NCI-H2227 (cell line): ENCODE measurements at regions not wholly inside any gene's neighbourhood (a gene's known extent, or its start where the extent isn't known, plus 50 kb on each side); places are given as distances from the start of the nearest gene placed in this dataset.
A peak's percentile ranks its signal among the peaks of the same experiment; 100 is the strongest.

Experiments used
- DNase-seq: peaks from one replicate; lab custom pipeline; 2025; ENCODE audit not compliant: unreplicated experiment; lab: John Stamatoyannopoulos, UW

DNA sequence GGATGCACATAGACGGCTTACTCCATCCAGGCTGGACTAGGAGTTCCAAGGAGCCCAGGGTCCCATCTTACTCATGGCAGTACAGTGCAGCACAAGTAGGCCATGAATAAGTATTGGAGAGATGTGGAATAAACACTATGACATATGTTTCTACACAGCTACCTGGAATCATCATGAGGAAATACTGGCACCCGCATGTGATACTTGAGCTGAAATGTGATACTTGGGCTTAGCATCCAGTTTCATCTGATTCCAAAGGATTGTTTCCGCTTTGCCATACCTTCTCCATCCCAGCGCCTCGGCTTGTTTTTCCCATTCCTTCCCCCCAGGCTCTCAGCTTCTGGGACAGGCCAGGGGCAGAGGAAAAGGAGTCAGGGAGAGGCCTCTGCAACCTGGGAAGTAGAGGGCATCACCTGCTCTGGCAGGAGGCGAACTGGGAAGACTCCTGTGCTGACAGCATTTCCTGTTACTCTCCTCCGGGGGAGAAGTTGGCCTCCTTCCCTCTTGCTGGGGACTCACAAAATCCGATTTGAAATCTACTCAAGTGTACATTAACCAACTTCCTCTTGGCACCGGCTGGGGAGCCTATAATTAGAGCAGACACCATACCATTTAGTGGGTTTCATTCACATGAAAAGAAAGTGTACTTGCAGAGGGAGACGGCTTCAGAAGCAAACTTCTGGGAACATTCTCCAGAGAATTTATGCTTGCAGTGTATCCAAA is 187.8 kb downstream of the MIAT start:
- peak; percentile 29 for DNase-seq

DNA sequence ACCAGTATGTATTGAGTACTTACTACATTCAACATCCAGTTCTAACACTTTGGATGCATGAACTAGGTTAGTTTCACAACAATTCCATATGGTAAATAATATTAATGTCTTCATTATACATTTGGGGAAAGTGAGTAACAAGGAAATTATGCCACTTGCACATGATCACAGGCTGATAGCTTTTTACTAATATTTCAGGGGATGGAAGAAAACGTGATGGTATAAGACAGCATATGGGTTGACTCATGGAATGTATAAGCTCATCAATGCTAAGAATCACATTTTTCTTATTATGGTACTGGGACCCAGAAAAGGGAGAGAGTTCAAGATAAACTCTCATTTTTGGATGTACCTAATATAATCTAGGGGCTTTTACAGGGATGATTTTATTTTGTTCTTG is 188.7 kb downstream of the MIAT start:
- no peak for DNase-seq

GRCh38 chr22:26846645-26847044 is 189.3 kb downstream of the MIAT start:
- DNase-seq: no peak

- no peak for DNase-seq
Observed at GRCh38 chr22:26847046-26847445, 189.7 kb downstream of the MIAT start.

GRCh38 chr22:26847816-26848215 is 190.4 kb downstream of the MIAT start:
- no peak for DNase-seq

DNA sequence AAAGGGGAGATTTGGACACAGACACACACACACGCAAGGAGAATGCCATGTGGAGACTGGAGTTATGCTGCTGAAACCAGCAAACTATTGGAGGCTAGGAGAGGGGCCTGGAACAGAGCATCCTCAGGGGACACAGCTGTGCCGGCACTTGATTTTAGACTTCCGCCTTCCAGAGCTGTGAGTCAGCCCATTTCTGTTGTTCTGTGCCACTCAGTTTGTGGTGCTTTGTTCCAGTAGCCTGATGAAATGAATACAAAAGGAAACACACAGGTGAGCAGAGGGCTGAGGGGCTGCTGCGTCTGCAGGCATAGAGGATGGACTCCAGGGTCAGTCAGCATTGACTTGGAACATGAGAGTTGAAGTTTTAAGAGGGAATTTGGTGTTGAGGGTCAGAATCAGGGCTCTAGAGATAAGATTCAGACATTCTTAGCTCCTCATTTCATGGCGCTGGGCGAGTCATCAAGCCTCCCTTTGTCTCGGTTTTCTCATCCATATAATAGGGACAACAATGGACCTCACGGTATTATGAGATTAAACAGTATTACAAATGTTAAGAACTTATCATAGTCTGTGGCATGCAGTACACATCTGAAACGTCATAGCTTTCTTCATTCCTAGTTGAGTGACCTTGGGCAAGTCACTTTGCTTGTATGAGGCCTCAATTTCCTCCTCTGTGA is 191.0 kb downstream of the MIAT start:
- DNase-seq: no peak

GRCh38 chr22:26849575-26849974 is 192.2 kb downstream of the MIAT start:
- DNase-seq: no peak

DNA sequence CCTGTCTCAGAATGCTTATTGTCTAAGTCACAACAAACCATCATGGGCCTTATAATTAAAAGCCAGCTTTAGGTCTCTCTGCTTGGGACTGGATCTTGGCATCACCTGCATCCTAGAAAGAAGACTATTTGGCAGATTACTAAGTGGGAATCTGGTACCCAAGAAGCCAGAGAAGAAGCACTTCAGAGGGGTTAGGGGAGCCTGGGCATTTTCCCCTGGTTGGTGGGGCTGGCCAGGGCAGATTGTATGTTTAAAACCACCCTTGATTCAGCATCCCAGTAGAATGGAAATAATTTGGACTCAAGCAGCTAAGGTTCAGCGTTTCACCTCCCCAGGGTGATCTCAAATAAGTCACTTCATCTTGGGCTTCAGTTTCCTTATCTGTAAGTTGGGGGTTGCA is 193.7 kb downstream of the MIAT start:
- DNase-seq: no peak

- DNase-seq: no peak
Observed at GRCh38 chr22:26852176-26852575, 194.8 kb downstream of the MIAT start.

DNA sequence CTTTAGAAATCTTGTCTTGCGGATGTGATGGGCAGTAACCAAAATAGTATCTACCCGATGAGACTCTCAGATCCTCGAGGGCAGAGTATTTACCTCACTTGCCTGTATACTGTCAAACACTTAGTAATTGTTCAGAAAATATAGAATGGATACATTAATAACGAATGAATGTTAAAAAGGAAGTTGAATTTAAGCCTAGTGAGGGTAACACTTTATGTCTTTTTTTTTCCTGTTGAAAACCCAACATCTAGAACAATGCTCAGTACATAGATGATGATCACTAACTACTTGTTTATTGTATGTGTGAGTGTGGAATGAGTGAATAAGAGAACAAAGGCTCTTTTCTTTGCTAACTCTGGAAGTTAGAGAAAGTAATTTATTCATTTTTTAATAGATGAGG is 195.7 kb downstream of the MIAT start:
- no peak for DNase-seq

- no peak for DNase-seq
Observed at GRCh38 chr22:26853495-26853894, 196.1 kb downstream of the MIAT start.

DNA sequence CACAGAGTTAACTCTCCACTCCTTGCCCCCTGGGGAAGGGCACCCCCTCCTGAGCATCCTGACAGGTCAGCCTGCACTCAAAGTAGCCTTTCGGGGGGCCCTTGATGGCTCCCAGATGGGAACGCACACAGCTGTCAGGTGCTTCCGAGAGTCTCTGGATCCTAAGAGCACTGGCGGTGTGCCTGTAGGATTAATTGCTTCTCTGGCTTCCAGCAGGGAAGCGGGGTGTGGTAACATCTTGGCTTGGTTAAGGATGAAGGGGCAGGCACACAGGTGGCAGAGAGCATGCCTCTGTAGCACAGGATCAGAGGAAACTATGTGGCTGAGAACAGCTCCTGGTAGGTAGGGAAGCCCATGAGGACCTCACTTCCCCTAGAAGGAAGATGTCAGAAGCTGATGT is 199.8 kb downstream of the MIAT start:
- DNase-seq: no peak

DNA sequence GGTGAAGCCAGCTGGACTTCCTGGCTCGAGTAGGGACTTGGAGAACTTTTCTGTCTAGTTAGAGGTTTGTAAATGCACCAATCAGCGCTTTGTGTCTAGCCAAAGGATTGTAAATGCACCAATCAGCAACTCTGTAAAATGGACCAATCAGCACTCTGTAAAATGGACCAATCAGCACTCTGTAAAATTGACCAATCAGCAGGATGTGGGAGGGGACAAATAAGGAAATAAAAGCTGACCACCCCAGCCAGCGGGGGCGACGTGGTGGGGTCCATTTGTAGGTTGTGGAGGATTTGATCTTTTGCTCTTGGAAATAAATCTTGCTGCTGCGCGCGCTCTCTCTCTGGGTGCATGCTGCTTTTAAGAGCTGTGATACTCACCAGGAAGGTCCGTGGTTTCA is 202.9 kb downstream of the MIAT start:
- DNase-seq: no peak

- DNase-seq: no peak
Observed at GRCh38 chr22:26865021-26865420, 207.6 kb downstream of the MIAT start.

- DNase-seq: no peak
Observed at GRCh38 chr22:26883393-26883792, 226.0 kb downstream of the MIAT start.

DNA sequence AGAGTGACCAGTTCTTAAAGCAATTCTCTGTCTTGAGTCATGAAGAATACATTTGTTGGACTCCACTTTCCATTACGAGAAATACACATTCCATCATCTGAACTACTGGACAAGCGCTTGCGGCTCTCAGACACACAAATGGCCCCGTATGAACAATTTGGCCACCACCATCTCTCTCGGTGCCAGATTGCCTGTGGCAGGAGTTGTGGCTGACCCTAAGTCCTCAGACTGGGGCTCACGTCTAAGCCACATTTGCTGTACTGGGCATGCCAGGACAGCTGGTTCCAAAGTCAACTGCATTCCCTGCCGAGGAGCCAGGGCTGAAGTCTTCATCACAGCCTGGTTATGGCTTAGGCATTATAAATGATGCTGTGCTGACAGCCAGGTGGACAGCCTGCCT is 227.5 kb downstream of the MIAT start:
- DNase-seq: no peak

DNA sequence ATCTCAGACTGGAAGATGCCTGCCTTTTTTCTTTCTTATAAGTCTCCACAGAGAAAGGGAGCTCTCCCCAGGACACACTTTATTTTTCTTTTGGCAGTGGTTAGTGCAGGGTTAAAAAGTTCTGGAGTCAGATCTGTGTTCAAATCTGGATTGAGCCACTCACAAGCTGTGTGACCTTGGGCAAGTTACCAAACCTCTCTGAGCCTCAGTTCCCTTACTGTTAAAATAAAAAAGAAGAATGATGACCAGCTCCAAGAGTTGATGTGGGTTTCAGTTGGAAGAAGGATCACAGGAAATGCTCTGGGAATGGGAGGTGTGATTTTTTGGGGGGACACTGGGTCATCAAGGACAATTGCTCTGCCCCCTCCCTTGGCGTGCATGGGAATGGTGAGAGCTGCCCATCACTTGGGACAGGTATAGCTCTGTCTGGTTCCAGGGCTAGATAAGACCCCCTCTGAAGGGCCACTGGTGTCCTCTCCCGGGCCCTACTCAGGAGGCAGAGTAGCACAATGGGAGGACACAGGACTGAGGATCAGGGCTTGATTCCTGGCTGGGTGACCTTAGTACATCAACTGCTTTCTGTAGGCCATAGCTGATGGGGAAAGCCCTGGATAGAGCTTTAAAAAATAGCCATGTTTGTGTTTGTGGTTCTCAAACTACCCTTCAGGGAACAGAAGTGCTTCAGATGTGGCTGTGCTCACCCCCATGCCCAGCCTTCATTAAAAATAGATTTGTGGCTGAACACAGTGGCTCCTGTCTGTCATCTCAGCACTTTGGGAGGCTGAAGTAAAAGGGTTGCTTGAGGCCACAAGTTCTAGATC is 228.3 kb downstream of the MIAT start:
- DNase-seq: no peak

DNA sequence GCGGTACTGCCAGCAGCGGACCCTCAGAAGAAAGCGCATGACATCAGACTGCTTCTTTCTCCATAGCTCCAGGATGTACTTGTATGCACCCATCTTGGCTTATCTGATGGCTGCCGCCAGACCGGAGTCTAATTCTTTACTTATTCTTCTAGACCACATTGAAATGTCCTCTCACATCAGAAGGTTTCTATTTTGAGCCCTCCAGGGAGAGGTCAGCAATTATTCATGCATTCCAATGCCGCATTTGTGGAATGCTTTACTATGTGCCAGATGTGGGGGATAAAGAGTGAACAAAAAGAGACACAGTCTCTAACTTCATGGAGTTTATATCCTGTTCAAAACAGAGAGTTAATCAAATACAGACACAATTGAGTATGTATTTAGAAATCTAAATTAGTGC is 230.1 kb downstream of the MIAT start:
- no peak for DNase-seq

GRCh38 chr22:26887916-26888315 is 230.5 kb downstream of the MIAT start:
- DNase-seq: no peak

DNA sequence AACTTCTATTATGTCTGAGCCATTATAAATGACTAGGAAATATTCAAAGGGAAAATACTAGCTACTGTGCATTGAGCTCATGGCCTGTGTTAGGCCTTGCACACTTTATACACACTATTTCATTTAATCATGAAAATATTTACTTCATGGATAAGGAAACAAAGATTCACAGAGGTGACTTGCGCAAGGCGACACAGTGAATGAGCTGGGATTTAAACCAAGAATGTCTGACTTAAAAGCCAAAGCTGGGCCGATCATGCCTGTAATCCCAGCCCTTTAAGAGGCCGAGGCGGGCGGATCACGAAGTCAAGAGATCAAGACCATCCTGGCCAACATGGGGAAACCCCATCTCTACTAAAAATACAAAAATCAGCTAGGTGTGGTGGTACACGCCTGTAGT is 231.5 kb downstream of the MIAT start:
- no peak for DNase-seq

DNA sequence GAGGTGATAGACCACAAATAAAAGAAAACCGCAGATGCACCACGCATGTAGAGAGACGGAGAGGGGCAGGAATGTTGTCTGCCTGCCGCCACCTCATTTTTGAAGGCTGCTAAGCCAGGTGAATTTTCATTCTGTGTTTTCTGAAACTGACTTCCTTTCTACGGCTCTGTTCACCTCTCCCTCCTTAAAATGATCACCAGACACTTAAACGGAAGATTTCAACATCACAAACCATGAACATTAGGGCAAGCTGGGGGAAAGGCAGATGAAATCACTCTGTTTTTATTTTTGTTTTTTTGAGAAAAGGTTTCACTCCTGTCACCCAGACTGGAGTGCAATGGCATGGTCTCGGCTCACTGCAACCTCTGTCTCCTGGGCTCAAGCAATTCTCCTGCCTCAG is 232.4 kb downstream of the MIAT start:
- no peak for DNase-seq

GRCh38 chr22:26890870-26891269 is 233.5 kb downstream of the MIAT start:
- DNase-seq: no peak
